ENCODE measurements at regions not wholly inside any gene's neighbourhood (a gene's known extent, or its start where the extent isn't known, plus 50 kb on each side); places are given as distances from the start of the nearest gene placed in this dataset.
"Not testable (repeated sequence)": the region's sequence is repeated elsewhere in the genome, so short reads cannot be mapped to it uniquely, and the experiment has no call there.

DNA sequence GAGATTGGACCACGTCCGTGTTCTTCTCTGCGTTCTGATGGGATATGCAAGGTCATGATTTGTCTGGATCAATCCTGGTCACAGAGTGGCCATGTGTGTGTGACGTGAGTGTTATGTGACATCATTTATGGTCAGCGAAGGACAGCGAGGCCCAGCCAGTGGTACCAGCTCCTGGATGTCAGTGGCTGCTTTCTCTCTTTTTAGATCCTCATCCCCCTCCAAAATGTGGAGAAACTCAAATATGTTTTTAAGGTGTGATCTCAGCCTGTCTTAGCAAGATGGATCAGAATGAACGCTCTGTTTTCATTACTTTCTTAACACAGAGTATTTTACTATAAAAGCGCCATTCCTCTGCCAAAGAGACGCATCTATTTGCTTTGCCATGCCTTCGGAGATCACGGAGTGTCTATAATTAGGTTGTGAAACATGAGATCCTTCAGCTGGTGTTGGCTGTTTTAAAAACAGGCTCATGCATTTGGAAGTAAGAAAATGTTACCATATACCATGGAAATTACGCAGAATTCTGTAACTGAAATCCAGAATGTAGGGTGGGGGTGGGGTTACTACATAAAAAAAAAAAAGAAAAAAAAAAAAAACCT lies 245.5 kb upstream of the TCERG1L start:
- Histone ChIP-seq H3K27ac (no peak overlapping the region), H3K9me3 (no peaks in the 10 kb centered on the region), H3K4me3 (replicated peaks in 1 of 3) (no peak overlapping the region), H3K4me1 (no peaks in the 10 kb centered on the region), H3K36me3 (no peaks in the 10 kb centered on the region), H3K27me3 (no peaks in the 10 kb centered on the region)
- DNase-seq = no peak
- TF ChIP-seq, protein P1, sequence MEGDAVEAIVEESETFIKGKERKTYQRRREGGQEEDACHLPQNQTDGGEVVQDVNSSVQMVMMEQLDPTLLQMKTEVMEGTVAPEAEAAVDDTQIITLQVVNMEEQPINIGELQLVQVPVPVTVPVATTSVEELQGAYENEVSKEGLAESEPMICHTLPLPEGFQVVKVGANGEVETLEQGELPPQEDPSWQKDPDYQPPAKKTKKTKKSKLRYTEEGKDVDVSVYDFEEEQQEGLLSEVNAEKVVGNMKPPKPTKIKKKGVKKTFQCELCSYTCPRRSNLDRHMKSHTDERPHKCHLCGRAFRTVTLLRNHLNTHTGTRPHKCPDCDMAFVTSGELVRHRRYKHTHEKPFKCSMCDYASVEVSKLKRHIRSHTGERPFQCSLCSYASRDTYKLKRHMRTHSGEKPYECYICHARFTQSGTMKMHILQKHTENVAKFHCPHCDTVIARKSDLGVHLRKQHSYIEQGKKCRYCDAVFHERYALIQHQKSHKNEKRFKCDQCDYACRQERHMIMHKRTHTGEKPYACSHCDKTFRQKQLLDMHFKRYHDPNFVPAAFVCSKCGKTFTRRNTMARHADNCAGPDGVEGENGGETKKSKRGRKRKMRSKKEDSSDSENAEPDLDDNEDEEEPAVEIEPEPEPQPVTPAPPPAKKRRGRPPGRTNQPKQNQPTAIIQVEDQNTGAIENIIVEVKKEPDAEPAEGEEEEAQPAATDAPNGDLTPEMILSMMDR (IDR thresholded peaks at IDR 0.05) = no peak
- no peak for TF ChIP-seq POLR2A (IDR thresholded peaks at IDR 0.05)
- intact Hi-C loops (cut with DNase I) = no loop called here
- WGBS, 2 donors = 86 to 87% methylated on average over 12 of the region's 12 CpGs

DNA sequence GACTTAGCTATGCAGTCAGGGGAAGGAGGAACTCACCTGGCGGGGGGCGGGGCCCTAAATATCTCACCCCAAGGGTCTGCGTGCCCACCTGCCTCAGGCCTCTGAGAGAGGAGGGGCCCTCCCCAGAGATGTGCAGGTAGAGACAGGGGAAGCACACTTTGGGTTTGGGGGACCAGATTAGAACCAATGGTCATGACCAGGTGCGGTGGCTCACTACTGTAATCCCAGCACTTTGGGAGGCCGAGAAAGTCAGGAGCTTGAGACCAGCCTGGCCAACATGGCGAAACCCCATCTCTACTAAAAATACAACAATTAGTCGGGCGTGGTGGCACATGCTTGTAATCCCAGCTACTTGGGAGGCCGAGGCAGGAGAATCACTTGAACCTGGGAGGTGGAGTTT lies 246.4 kb upstream of the TCERG1L start:
- DNase-seq; H3K27me3 ChIP-seq; H3K27ac ChIP-seq; intact Hi-C loops (cut with DNase I); H3K4me3 ChIP-seq (replicated peaks in 1 of 3); H3K4me1 ChIP-seq; H3K36me3 ChIP-seq; H3K9me3 ChIP-seq: not testable (repeated sequence)
- 76 to 81% methylated on average over 9 of the region's 9 CpGs for WGBS, 2 donors

DNA sequence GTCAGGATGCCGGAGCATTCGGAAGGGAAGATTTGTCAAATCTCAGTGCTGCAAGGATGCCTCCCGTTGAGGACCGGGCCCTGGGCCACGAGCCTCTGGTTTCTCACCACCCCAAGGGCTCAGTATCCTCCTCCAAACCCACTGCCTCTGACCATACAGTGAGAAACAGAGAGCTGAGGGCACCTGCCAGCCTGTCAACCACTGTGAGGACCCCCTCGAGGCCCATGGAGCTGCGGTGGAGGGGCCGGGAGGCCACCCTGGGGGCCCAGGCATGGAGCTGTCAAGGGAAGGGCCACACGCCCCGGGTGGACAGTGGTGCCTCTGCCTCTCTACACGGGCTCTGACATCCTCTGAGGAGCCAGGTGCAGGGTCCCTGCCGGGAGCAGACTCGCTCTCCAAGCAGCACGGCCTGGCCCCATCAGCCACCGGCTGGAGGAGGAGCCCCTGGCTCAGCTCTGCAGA lies 248.0 kb upstream of the TCERG1L start:
- intact Hi-C loops (cut with DNase I) = no loop called here
- no peak overlapping the region for H3K27ac ChIP-seq
- no peaks in the 10 kb centered on the region for H3K4me1 ChIP-seq
- no peak overlapping the region for H3K4me3 ChIP-seq (replicated peaks in 1 of 3)
- H3K9me3 ChIP-seq = no peaks in the 10 kb centered on the region
- no peaks in the 10 kb centered on the region for H3K36me3 ChIP-seq
- H3K27me3 ChIP-seq = no peaks in the 10 kb centered on the region
- DNase-seq = no peak
- 54 to 75% methylated on average over 5 to 14 of the region's 15 CpGs for WGBS, 2 donors
- TF ChIP-seq, protein P1 (IDR thresholded peaks at IDR 0.05) = no peak

DNA sequence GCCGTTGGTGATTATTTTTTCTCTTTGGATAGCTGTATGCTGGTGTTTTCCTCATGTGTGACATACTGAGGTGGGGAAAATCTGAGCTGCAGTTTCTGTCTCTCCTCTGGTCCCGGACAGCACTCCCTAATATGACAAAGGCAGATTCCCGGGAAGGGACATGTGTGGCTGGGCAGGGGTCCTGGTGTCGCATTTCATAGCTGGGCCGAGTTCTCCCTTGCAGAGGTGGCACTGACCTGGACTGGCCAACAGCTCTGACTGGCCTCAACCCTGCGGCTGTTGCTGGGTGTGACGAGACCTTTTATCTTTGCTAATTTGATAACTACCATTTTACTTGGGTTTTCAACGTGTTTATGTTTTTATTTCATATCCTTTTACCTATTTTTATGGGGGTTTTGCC lies 248.6 kb upstream of the TCERG1L start:
- Histone ChIP-seq H3K27ac (no peak overlapping the region), H3K27me3 (no peaks in the 10 kb centered on the region), H3K36me3 (no peaks in the 10 kb centered on the region), H3K4me1 (no peaks in the 10 kb centered on the region), H3K9me3 (no peaks in the 10 kb centered on the region), H3K4me3 (replicated peaks in 1 of 3) (no peak overlapping the region)
- TF ChIP-seq, protein P1 (IDR thresholded peaks at IDR 0.05) = no peak
- TF ChIP-seq POLR2A (IDR thresholded peaks at IDR 0.05) = no peak
- intact Hi-C loops (cut with DNase I) = no loop called here
- 44 to 51% methylated on average over 8 of the region's 8 CpGs for WGBS, 2 donors
- DNase-seq = no peak

DNA sequence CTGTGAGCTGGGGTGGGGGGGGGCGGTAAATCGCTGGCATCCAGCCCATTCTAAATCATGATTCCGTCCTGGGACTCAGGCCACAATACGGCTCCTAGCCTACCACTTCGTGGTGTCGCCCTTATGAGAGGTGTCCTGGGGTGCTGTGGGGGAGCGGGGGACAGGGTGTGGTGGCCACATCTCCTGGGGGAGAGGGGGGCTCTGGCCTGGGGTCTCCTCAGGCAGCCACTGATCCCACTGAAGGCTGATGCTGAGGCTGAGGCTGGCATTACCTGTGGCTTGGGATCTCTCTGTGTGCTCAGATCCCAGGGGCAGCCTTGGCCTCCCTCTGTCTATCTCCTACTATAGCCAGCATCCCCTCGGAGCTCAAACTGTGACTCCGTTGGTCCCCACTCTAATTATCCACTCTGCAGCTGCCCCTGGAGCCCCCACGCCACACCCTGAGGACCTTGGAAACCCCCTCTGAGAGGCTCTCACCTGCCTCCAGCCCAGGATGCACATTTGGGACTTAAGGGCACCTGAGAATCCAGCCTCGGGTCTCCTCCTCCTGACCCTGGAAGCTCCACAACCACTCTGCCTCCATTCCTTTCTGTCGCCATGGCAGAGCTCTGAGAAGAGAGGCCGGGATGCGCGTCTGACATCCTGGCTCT lies 249.3 kb upstream of the TCERG1L start:
- Histone ChIP-seq H3K4me3 (replicated peaks in 1 of 3) (no peak overlapping the region), H3K9me3 (no peaks in the 10 kb centered on the region), H3K4me1 (no peaks in the 10 kb centered on the region), H3K27me3 (no peaks in the 10 kb centered on the region), H3K36me3 (no peaks in the 10 kb centered on the region), H3K27ac (no peak overlapping the region)
- no peak for TF ChIP-seq POLR2A (IDR thresholded peaks at IDR 0.05)
- TF ChIP-seq, protein P1 (IDR thresholded peaks at IDR 0.05) = no peak
- intact Hi-C loops (cut with DNase I) = no loop called here
- no peak for DNase-seq
- WGBS, 2 donors = 72 to 84% methylated on average over 10 to 15 of the region's 15 CpGs

All from thyroid gland (tissue), 4 donors.